Neural progenitor cell (in vitro differentiated cells): ENCODE measurements at regions not wholly inside any gene's neighbourhood (a gene's known extent, or its start where the extent isn't known, plus 50 kb on each side); places are given as distances from the start of the nearest gene placed in this dataset.

ENCODE experiments used
- DNase-seq: peaks from one replicate; pipeline ENCODE4 v3.0.0-alpha.2; 2016; ENCODE audit warnings: low spot score
- H2AFZ ChIP-seq: fragments of 200-600 bp; sonication (generic); replicated peaks from 2 replicates; pipeline ENCODE4 v1.6.1; 2016; ENCODE audit warnings: antibody characterized with exemption
- H3F3A ChIP-seq: fragments of 200-600 bp; sonication (generic); 2 replicates; pipeline ENCODE4 v1.6.1; 2016; ENCODE audit warnings: antibody characterized with exemption, low read depth
- H3K27ac ChIP-seq: fragments of 200-600 bp; sonication (generic); 2 replicates; pipeline ENCODE4 v1.5.1; 2016; ENCODE audit warnings: mild to moderate bottlenecking
- H3K27me3 ChIP-seq: fragments of 200-600 bp; sonication (generic); 2 replicates; pipeline ENCODE4 v1.6.1; 2016; ENCODE audit warnings: mild to moderate bottlenecking, moderate library complexity
- H3K36me3 ChIP-seq: fragments of 200-600 bp; sonication (generic); 2 replicates; pipeline ENCODE4 v1.5.1; 2016
- H3K4me1 ChIP-seq: fragments of 200-600 bp; sonication (generic); 2 replicates; pipeline ENCODE4 v1.6.1; 2016; ENCODE audit warnings: mixed run types
- H3K4me2 ChIP-seq: fragments of 200-600 bp; sonication (generic); 2 replicates; pipeline ENCODE4 v1.6.1; 2016
- H3K4me3 ChIP-seq: fragments of 200-600 bp; sonication (generic); 2 replicates; pipeline ENCODE4 v1.5.1; 2016
- H3K79me2 ChIP-seq: fragments of 200-600 bp; sonication (generic); 2 replicates; pipeline ENCODE4 v1.6.1; 2016; ENCODE audit warnings: low read depth
- H3K9ac ChIP-seq: fragments of 200-600 bp; sonication (generic); 2 replicates; pipeline ENCODE4 v1.6.1; 2016
- H3K9me3 ChIP-seq: fragments of 200-600 bp; sonication (generic); 2 replicates; pipeline ENCODE4 v1.5.1; 2016; ENCODE audit warnings: low read depth
- H4K20me1 ChIP-seq: fragments of 200-600 bp; sonication (generic); 2 replicates; pipeline ENCODE4 v1.6.1; 2016; ENCODE audit warnings: low read depth
- H3K27ac Mint-ChIP-seq: 3 replicates; pipeline ENCODE4 v1.8.0; 2021; ENCODE audit warnings: mixed read lengths
- H3K27me3 Mint-ChIP-seq: 2 replicates; pipeline ENCODE4 v1.8.0; 2022; ENCODE audit warnings: low read depth, mild to moderate bottlenecking, inconsistent platforms, moderate library complexity, mixed read lengths; ENCODE audit not compliant: insufficient read depth
- H3K36me3 Mint-ChIP-seq: 3 replicates; pipeline ENCODE4 v1.8.0; 2021; ENCODE audit warnings: mixed read lengths
- H3K4me1 Mint-ChIP-seq: 3 replicates; pipeline ENCODE4 v1.8.0; 2021; ENCODE audit warnings: mixed read lengths
- H3K4me3 Mint-ChIP-seq: 3 replicates; pipeline ENCODE4 v1.8.0; 2021; ENCODE audit warnings: mild to moderate bottlenecking, moderate library complexity, mixed read lengths
- H3K9me3 Mint-ChIP-seq: 3 replicates; pipeline ENCODE4 v1.8.0; 2020; ENCODE audit warnings: mixed read lengths
- EZH2 ChIP-seq: fragments of 200-600 bp; sonication (generic); IDR thresholded peaks from 2 replicates; pipeline ENCODE4 v1.6.1; 2017; ENCODE audit warnings: antibody characterized with exemption, mild to moderate bottlenecking, moderate library complexity
- EZH2phosphoT487 ChIP-seq: fragments of 200-600 bp; sonication (generic); IDR thresholded peaks from 2 replicates; pipeline ENCODE4 v1.6.1; 2017; ENCODE audit warnings: antibody characterized with exemption
- TF ChIP-seq, protein P1 (sequence below): fragments of 200-600 bp; sonication (generic); IDR thresholded peaks from 2 replicates; pipeline ENCODE4 v1.5.1; 2017; ENCODE audit warnings: antibody characterized with exemption, mild to moderate bottlenecking

GRCh38 chr12:91419809-91420208, 237.2 kb upstream of the DCN start:
- H3K9me3 ChIP-seq: no peaks in the 10 kb centered on the region
- H3K4me2 ChIP-seq: no peak overlapping the region
- no peak overlapping the region for H3K9ac ChIP-seq
- no peaks in the 10 kb centered on the region for H3K36me3 ChIP-seq
- H3K27ac ChIP-seq: no peak overlapping the region
- H3K4me1 ChIP-seq: peaks cover 9% of the 10 kb centered on the region
- H2AFZ ChIP-seq: no peak overlapping the region
- TF ChIP-seq EZH2 (no peak), EZH2phosphoT487 (no peak)
- TF ChIP-seq, protein P1, sequence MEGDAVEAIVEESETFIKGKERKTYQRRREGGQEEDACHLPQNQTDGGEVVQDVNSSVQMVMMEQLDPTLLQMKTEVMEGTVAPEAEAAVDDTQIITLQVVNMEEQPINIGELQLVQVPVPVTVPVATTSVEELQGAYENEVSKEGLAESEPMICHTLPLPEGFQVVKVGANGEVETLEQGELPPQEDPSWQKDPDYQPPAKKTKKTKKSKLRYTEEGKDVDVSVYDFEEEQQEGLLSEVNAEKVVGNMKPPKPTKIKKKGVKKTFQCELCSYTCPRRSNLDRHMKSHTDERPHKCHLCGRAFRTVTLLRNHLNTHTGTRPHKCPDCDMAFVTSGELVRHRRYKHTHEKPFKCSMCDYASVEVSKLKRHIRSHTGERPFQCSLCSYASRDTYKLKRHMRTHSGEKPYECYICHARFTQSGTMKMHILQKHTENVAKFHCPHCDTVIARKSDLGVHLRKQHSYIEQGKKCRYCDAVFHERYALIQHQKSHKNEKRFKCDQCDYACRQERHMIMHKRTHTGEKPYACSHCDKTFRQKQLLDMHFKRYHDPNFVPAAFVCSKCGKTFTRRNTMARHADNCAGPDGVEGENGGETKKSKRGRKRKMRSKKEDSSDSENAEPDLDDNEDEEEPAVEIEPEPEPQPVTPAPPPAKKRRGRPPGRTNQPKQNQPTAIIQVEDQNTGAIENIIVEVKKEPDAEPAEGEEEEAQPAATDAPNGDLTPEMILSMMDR: no peak
- no peak for DNase-seq
- no peaks in the 10 kb centered on the region for H3K79me2 ChIP-seq
- no peak overlapping the region for H3K4me3 Mint-ChIP-seq
- no peak overlapping the region for H3K27ac Mint-ChIP-seq
- no peaks in the 10 kb centered on the region for H3K36me3 Mint-ChIP-seq
- no peaks in the 10 kb centered on the region for H3K9me3 Mint-ChIP-seq
- no peaks in the 10 kb centered on the region for H4K20me1 ChIP-seq
- H3K27me3 ChIP-seq: no peaks in the 10 kb centered on the region
- no peak overlapping the region for H3K4me3 ChIP-seq
- no peaks in the 10 kb centered on the region for H3F3A ChIP-seq
- peaks cover 11% of the 10 kb centered on the region for H3K4me1 Mint-ChIP-seq
- H3K27me3 Mint-ChIP-seq: peaks cover 2% of the 10 kb centered on the region

- Mint-ChIP-seq H3K9me3 (no peaks in the 10 kb centered on the region), H3K36me3 (no peaks in the 10 kb centered on the region), H3K4me1 (peaks cover 12% of the 10 kb centered on the region), H3K27ac (no peak overlapping the region), H3K4me3 (no peak overlapping the region), H3K27me3 (no peaks in the 10 kb centered on the region)
- H2AFZ ChIP-seq: no peak overlapping the region
- H3K4me3 ChIP-seq: no peak overlapping the region
- H3K27ac ChIP-seq: no peak overlapping the region
- H3K4me2 ChIP-seq: no peak overlapping the region
- TF ChIP-seq EZH2 (no peak), EZH2phosphoT487 (no peak)
- TF ChIP-seq, protein P1: no peak
- no peaks in the 10 kb centered on the region for H3K27me3 ChIP-seq
- H3K36me3 ChIP-seq: no peaks in the 10 kb centered on the region
- no peak overlapping the region for H3K9ac ChIP-seq
- H3K79me2 ChIP-seq: no peaks in the 10 kb centered on the region
- no peaks in the 10 kb centered on the region for H3F3A ChIP-seq
- no peaks in the 10 kb centered on the region for H3K9me3 ChIP-seq
- H3K4me1 ChIP-seq: peaks cover 7% of the 10 kb centered on the region
- H4K20me1 ChIP-seq: no peaks in the 10 kb centered on the region
- DNase-seq: no peak
Observed at GRCh38 chr12:91418221-91419090, 235.8 kb upstream of the DCN start.

DNA sequence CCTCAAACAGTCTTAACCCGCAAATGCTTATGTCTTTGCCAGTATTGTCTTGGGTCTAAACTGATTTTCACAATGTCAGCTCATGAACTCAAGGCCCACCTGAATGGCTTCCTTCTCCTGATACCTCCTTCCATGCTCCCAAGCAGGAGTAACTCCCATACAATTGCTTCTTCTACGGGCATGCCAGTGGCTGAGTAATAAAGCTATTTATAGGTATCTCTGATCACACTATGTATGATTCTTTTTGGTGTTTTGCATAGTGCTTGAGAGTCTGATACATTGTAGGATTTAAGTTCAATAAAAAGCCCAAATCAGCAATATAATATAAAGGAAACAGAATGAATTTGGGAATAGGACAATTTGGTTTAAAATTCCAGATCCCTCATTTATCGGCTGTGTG, 235.0 kb upstream of the DCN start:
- Histone ChIP-seq H4K20me1 (no peaks in the 10 kb centered on the region), H3K4me1 (no peaks in the 10 kb centered on the region), H3K27me3 (no peaks in the 10 kb centered on the region), H3K79me2 (no peaks in the 10 kb centered on the region), H3K9ac (no peak overlapping the region), H2AFZ (no peak overlapping the region), H3K27ac (no peak overlapping the region), H3F3A (no peaks in the 10 kb centered on the region), H3K4me2 (no peak overlapping the region), H3K4me3 (no peak overlapping the region), H3K9me3 (no peaks in the 10 kb centered on the region), H3K36me3 (no peaks in the 10 kb centered on the region)
- TF ChIP-seq, protein P1: no peak
- TF ChIP-seq EZH2phosphoT487 (no peak), EZH2 (no peak)
- no peak for DNase-seq
- H3K27me3 Mint-ChIP-seq: no peaks in the 10 kb centered on the region
- peaks cover 7% of the 10 kb centered on the region for H3K4me1 Mint-ChIP-seq
- H3K27ac Mint-ChIP-seq: no peak overlapping the region
- no peaks in the 10 kb centered on the region for H3K9me3 Mint-ChIP-seq
- H3K36me3 Mint-ChIP-seq: no peaks in the 10 kb centered on the region
- no peak overlapping the region for H3K4me3 Mint-ChIP-seq
